PC-3 (cell line): ENCODE measurements at regions not wholly inside any gene's neighbourhood (a gene's known extent, or its start where the extent isn't known, plus 50 kb on each side); places are given as distances from the start of the nearest gene placed in this dataset.

ENCODE experiments used
- EZH2 ChIP-seq: fragments of 300-600 bp; sonication (generic); IDR thresholded peaks from one replicate; pipeline ENCODE4 v1.6.1; 2017; ENCODE audit warnings: antibody characterized with exemption, mild to moderate bottlenecking, low read length; ENCODE audit not compliant: unreplicated experiment
- EZH2phosphoT487 ChIP-seq: fragments of 300-600 bp; sonication (generic); IDR thresholded peaks from 2 replicates; pipeline ENCODE4 v1.6.1; 2018; ENCODE audit warnings: mild to moderate bottlenecking, antibody characterized with exemption, low read length, borderline replicate concordance
- TF ChIP-seq, protein P1 (sequence below): fragments of 300-600 bp; sonication (generic); conservative IDR thresholded peaks from 2 replicates; pipeline ENCODE4 v1.5.1; 2017; ENCODE audit warnings: antibody characterized with exemption, low read depth, mild to moderate bottlenecking, low read length

DNA sequence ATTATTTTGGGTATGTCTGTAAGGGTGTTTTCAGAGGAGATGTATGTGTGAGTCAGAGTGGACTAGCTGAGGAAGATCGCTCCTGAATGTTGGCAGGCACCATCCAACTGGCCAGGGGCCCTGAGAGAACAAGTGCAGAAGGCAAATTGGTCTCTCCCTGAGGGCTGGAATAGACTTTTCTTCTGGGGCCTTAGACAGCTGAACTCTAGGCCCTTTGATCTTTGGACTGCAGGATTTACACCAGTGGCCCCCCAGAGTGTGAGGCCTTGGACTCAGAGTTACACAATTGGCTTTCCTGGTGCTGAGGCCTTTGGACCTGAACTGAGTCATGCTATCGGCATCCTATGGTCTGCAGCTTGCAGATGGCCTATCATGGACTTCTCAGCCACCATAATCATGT, 217.2 kb downstream of the REEP3 start:
- TF ChIP-seq, protein P1, sequence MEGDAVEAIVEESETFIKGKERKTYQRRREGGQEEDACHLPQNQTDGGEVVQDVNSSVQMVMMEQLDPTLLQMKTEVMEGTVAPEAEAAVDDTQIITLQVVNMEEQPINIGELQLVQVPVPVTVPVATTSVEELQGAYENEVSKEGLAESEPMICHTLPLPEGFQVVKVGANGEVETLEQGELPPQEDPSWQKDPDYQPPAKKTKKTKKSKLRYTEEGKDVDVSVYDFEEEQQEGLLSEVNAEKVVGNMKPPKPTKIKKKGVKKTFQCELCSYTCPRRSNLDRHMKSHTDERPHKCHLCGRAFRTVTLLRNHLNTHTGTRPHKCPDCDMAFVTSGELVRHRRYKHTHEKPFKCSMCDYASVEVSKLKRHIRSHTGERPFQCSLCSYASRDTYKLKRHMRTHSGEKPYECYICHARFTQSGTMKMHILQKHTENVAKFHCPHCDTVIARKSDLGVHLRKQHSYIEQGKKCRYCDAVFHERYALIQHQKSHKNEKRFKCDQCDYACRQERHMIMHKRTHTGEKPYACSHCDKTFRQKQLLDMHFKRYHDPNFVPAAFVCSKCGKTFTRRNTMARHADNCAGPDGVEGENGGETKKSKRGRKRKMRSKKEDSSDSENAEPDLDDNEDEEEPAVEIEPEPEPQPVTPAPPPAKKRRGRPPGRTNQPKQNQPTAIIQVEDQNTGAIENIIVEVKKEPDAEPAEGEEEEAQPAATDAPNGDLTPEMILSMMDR: no peak
- TF ChIP-seq EZH2: no peak
- TF ChIP-seq EZH2phosphoT487: no peak
